ENCODE measurements at regions not wholly inside any gene's neighbourhood (a gene's known extent, or its start where the extent isn't known, plus 50 kb on each side); places are given as distances from the start of the nearest gene placed in this dataset.

DNA sequence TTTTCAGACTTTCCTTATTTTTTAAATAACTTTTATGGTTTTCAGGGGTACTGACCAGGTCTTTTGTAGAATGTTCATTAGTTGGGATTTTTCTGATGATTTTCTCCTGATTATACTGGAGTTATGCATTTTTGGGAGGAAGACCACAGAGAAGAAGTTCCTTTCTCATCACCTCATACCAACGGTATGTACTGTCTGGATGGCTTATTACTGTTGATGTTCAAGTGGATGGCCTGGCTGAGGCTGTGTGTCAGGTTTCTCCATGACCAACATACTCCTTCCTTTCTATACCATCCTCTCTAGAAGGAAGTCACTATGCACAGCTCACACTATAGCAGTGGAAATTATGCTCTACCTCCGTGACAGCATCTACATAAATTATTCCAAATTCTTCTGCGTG is 71.1 kb upstream of the NR3C1 start:
- Histone ChIP-seq H3K4me1 (ENCODE audit: insufficient read depth, low read length) (no peaks in the 10 kb centered on the region), H3K27ac (ENCODE audit: low read depth, low read length) (no peak overlapping the region), H3K9me3 (ENCODE audit: low read length) (no peaks in the 10 kb centered on the region), H3K27me3 (ENCODE audit: insufficient read depth, low read length, poor library complexity, severe bottlenecking) (no peaks in the 10 kb centered on the region), H3K36me3 (ENCODE audit: insufficient read depth, low read length) (no peaks in the 10 kb centered on the region), H3K4me3 (ENCODE audit: low read length) (no peak overlapping the region)
- ChIA-PET POLR2A (no interaction called here), CTCF (no interaction called here)
- Mint-ChIP-seq H3K27me3 (no peaks in the 10 kb centered on the region), H3K9me3 (no peaks in the 10 kb centered on the region), H3K4me3 (no peak overlapping the region), H3K27ac (no peak overlapping the region), H3K4me1 (no peaks in the 10 kb centered on the region), H3K36me3 (no peaks in the 10 kb centered on the region)
- DNase-seq: no peak

DNA sequence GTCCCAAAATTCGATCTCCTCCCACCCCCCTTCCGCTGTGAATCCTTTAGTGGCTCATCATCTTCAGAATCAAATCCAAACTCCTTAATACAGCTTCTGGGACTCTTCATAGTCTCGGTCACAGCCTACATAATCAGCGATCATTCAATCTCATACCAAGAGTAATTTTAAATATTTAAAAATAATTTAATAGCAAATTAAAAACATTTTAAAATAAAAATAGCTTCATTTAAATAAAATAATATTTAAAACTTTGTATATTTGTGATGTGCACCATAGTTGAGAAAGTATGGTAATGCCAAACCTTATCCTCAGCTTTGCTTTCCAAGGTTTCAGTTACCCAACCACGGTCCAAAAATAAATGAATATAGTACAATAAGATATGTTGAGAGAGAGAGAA is 70.0 kb upstream of the NR3C1 start:
- Histone ChIP-seq H3K4me1 (ENCODE audit: insufficient read depth, low read length) (no peaks in the 10 kb centered on the region), H3K9me3 (ENCODE audit: low read length) (no peaks in the 10 kb centered on the region), H3K4me3 (ENCODE audit: low read length) (no peak overlapping the region), H3K36me3 (ENCODE audit: insufficient read depth, low read length) (no peaks in the 10 kb centered on the region), H3K27me3 (ENCODE audit: insufficient read depth, low read length, poor library complexity, severe bottlenecking) (no peaks in the 10 kb centered on the region), H3K27ac (ENCODE audit: low read depth, low read length) (no peak overlapping the region)
- H3K27me3 Mint-ChIP-seq: no peaks in the 10 kb centered on the region
- no peak overlapping the region for H3K27ac Mint-ChIP-seq
- ChIA-PET CTCF (interaction anchor here (1.1 kb wide), 1 partner anchor 9 kb away, joined by 3 read pairs; no protein-coding TSS in a partner anchor), POLR2A (no interaction called here)
- no peaks in the 10 kb centered on the region for H3K36me3 Mint-ChIP-seq
- no peaks in the 10 kb centered on the region for H3K9me3 Mint-ChIP-seq
- no peaks in the 10 kb centered on the region for H3K4me1 Mint-ChIP-seq
- H3K4me3 Mint-ChIP-seq: no peak overlapping the region
- DNase-seq: no peak

DNA sequence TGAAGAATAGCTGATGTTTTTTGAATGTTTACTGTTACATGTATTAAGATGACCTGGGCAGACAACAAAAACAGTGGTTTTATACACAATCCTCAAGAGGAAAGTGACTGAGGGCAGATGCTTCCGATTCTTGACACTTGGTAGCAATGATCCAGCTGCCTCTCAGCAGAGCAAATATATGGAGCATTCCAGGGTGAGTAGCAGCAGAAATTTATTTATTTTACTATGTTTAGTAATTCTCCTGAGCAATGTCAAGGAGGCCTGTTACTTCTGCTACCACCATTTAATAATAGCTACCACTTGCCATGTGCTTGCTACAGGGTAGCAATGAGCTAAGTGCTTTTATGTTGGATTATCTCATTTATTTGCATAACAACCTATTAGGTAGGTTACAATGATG is 69.1 kb upstream of the NR3C1 start:
- DNase-seq: no peak
- POLR2A ChIA-PET: no interaction called here
- H3K4me3 ChIP-seq (ENCODE audit: low read length): no peak overlapping the region
- CTCF ChIA-PET: no interaction called here
- no peak overlapping the region for H3K27ac ChIP-seq (ENCODE audit: low read depth, low read length)
- Mint-ChIP-seq H3K27me3 (no peaks in the 10 kb centered on the region), H3K4me1 (no peaks in the 10 kb centered on the region), H3K9me3 (no peaks in the 10 kb centered on the region), H3K36me3 (no peaks in the 10 kb centered on the region), H3K4me3 (no peak overlapping the region), H3K27ac (no peak overlapping the region)
- H3K27me3 ChIP-seq (ENCODE audit: insufficient read depth, low read length, poor library complexity, severe bottlenecking): no peaks in the 10 kb centered on the region
- no peaks in the 10 kb centered on the region for H3K4me1 ChIP-seq (ENCODE audit: insufficient read depth, low read length)
- H3K36me3 ChIP-seq (ENCODE audit: insufficient read depth, low read length): no peaks in the 10 kb centered on the region
- H3K9me3 ChIP-seq (ENCODE audit: low read length): no peaks in the 10 kb centered on the region

DNA sequence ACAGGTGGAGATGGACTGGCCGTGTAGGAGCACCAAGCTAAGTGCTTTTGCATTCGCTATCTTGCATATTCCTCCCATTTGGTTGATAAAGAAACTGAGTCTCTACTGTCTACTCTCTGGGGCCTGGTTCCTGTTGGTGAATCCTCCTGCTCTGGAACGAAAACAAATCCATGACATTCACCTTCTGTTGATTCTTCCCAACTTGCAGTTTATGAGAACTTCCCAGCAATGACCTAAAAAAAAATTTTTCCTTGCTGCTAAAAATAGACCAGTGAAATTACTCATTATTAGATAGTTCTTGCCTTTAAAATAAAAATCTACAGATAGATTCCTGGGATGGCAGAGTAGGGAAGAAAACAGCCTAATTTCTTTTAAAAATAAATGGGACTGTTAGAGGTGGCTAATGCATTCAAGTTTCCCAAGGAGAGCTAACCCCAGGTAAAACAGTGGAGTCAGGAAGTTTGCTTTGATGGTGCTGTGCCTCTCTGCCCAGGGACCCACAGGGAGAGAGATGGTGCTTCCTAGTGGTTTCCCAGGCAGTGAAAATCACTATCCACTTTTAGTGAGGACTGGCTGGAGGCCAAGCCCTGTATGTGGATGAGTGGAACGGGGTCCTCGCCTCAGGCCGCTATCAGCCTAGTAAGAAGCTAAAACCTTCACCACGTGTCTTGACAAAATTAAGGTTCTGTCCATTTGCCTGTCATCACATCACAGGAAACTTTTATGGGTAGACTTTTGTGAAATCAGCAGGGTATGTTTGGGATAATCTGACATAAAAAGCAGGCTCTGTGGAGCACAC is 68.4 kb upstream of the NR3C1 start:
- no peaks in the 10 kb centered on the region for H3K36me3 ChIP-seq (ENCODE audit: insufficient read depth, low read length)
- no peak overlapping the region for H3K27ac ChIP-seq (ENCODE audit: low read depth, low read length)
- Mint-ChIP-seq H3K4me1 (no peaks in the 10 kb centered on the region), H3K9me3 (no peaks in the 10 kb centered on the region), H3K27me3 (no peaks in the 10 kb centered on the region), H3K27ac (no peak overlapping the region), H3K4me3 (no peak overlapping the region), H3K36me3 (no peaks in the 10 kb centered on the region)
- CTCF ChIA-PET: no interaction called here
- DNase-seq: no peak
- POLR2A ChIA-PET: no interaction called here
- H3K9me3 ChIP-seq (ENCODE audit: low read length): no peaks in the 10 kb centered on the region
- H3K27me3 ChIP-seq (ENCODE audit: insufficient read depth, low read length, poor library complexity, severe bottlenecking): no peaks in the 10 kb centered on the region
- H3K4me3 ChIP-seq (ENCODE audit: low read length): no peak overlapping the region
- H3K4me1 ChIP-seq (ENCODE audit: insufficient read depth, low read length): no peaks in the 10 kb centered on the region

DNA sequence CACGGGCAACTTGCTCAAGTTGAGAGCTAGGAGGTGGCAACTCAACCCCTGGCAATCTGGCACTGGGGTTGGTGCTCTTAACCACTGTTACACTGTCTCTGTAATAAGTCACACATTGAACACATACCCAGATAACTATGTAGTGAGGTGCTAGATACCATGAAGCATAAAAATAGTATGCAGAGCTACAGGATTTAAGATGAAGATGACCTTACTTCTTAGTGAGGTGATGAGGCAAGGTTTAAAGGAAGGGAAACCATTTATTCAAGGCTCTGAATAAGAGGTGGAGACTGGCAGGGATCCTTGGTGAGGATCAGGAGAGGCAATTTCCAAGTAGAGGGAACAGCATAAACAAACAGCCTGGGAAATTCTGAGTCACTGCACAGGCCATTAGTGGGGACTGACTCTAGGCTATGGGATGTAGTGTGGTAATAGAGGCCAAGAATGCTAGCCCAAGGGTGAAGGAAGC is 67.6 kb upstream of the NR3C1 start:
- Histone ChIP-seq H3K4me1 (ENCODE audit: insufficient read depth, low read length) (no peaks in the 10 kb centered on the region), H3K9me3 (ENCODE audit: low read length) (no peaks in the 10 kb centered on the region), H3K27ac (ENCODE audit: low read depth, low read length) (no peak overlapping the region), H3K36me3 (ENCODE audit: insufficient read depth, low read length) (no peaks in the 10 kb centered on the region), H3K4me3 (ENCODE audit: low read length) (no peak overlapping the region), H3K27me3 (ENCODE audit: insufficient read depth, low read length, poor library complexity, severe bottlenecking) (no peaks in the 10 kb centered on the region)
- POLR2A ChIA-PET: no interaction called here
- Mint-ChIP-seq H3K9me3 (no peaks in the 10 kb centered on the region), H3K27ac (no peak overlapping the region), H3K27me3 (no peaks in the 10 kb centered on the region), H3K4me1 (no peaks in the 10 kb centered on the region), H3K4me3 (no peak overlapping the region), H3K36me3 (no peaks in the 10 kb centered on the region)
- no peak for DNase-seq
- CTCF ChIA-PET: no interaction called here

DNA sequence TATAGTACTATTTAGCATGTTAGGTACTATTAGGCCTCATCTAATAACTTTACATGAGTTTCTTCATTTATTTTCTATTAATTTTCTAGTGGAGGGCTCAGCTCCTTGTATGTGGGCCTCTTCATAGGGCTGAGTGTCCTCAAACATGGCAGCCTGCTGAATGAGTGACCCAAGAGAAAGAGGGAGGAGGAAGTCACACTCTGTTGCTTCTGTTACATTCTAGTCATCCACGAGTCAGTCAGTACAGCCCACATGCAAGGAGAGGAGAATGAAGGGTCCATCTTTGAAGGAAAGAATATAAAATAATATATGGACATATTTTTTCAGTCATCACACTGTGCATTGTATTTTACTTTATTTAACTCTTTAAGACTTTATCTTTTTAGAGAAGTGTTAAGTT is 66.6 kb upstream of the NR3C1 start:
- H3K4me3 Mint-ChIP-seq: no peak overlapping the region
- H3K4me3 ChIP-seq (ENCODE audit: low read length): no peak overlapping the region
- no peak for DNase-seq
- H3K4me1 Mint-ChIP-seq: no peaks in the 10 kb centered on the region
- no peaks in the 10 kb centered on the region for H3K27me3 ChIP-seq (ENCODE audit: insufficient read depth, low read length, poor library complexity, severe bottlenecking)
- no peaks in the 10 kb centered on the region for H3K9me3 ChIP-seq (ENCODE audit: low read length)
- CTCF ChIA-PET: no interaction called here
- H3K4me1 ChIP-seq (ENCODE audit: insufficient read depth, low read length): no peaks in the 10 kb centered on the region
- no peaks in the 10 kb centered on the region for H3K36me3 ChIP-seq (ENCODE audit: insufficient read depth, low read length)
- no peaks in the 10 kb centered on the region for H3K36me3 Mint-ChIP-seq
- POLR2A ChIA-PET: no interaction called here
- no peaks in the 10 kb centered on the region for H3K27me3 Mint-ChIP-seq
- no peaks in the 10 kb centered on the region for H3K9me3 Mint-ChIP-seq
- no peak overlapping the region for H3K27ac Mint-ChIP-seq
- no peak overlapping the region for H3K27ac ChIP-seq (ENCODE audit: low read depth, low read length)

DNA sequence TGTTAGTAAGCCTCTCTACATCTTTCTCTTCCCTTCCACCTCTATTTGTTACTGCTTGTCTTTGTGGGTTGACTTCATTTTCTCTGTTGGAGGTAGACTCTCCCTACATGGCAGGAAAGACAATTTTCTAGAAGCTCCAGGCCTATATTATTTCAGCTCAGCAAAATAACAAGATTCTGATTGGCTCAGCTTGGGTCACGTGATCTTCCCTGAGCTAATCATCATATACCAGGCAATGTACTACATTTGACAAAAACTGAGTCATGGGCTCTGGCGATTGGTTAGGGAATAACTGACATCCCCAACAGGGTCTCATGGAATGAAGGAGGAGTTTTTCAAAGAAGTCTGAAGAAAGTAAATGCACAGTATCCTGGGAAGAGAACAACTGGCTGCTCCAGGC is 65.6 kb upstream of the NR3C1 start:
- ChIA-PET CTCF (no interaction called here), POLR2A (no interaction called here)
- H3K27me3 Mint-ChIP-seq: peaks cover 0 to 1% of the 10 kb centered on the region in 2 donors
- H3K27ac Mint-ChIP-seq: no peak overlapping the region
- no peaks in the 10 kb centered on the region for H3K4me1 ChIP-seq (ENCODE audit: insufficient read depth, low read length)
- no peaks in the 10 kb centered on the region for H3K27me3 ChIP-seq (ENCODE audit: insufficient read depth, low read length, poor library complexity, severe bottlenecking)
- H3K36me3 Mint-ChIP-seq: no peaks in the 10 kb centered on the region
- no peak for DNase-seq
- H3K4me3 ChIP-seq (ENCODE audit: low read length): no peak overlapping the region
- H3K27ac ChIP-seq (ENCODE audit: low read depth, low read length): no peak overlapping the region
- H3K9me3 Mint-ChIP-seq: no peaks in the 10 kb centered on the region
- H3K9me3 ChIP-seq (ENCODE audit: low read length): no peaks in the 10 kb centered on the region
- no peaks in the 10 kb centered on the region for H3K4me1 Mint-ChIP-seq
- no peak overlapping the region for H3K4me3 Mint-ChIP-seq
- no peaks in the 10 kb centered on the region for H3K36me3 ChIP-seq (ENCODE audit: insufficient read depth, low read length)

DNA sequence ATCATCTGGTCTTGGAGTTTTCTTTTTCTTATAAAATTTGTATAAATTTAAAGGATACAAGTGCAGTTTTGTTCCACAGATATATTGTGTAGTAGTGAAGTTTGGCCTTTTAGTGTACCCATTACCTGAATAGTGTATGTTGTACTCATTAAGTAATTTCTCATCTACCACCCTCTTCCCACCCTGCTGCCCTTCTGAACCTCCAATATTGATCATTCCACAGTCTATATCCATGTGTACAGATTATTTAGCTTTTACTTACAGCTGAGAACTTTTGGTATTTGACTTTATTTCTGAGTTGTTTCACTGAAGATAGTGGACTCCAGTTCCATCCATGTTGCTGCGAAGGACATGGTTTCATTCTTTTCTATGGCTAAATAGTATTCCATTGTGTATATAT is 63.1 kb upstream of the NR3C1 start:
- CTCF ChIA-PET: no interaction called here

More for the DNA sequence above, 63.1 kb upstream of the NR3C1 start:
- no peak overlapping the region for H3K27ac ChIP-seq (ENCODE audit: low read depth, low read length)
- POLR2A ChIA-PET: no interaction called here
- H3K27me3 ChIP-seq (ENCODE audit: insufficient read depth, low read length, poor library complexity, severe bottlenecking): no peaks in the 10 kb centered on the region
- no peak overlapping the region for H3K4me3 ChIP-seq (ENCODE audit: low read length)
- no peaks in the 10 kb centered on the region for H3K4me1 Mint-ChIP-seq
- no peak overlapping the region for H3K27ac Mint-ChIP-seq
- H3K9me3 ChIP-seq (ENCODE audit: low read length): no peaks in the 10 kb centered on the region
- peaks cover 0 to 5% of the 10 kb centered on the region in 2 donors for H3K27me3 Mint-ChIP-seq
- no peak overlapping the region for H3K4me3 Mint-ChIP-seq
- H3K36me3 Mint-ChIP-seq: no peaks in the 10 kb centered on the region
- no peaks in the 10 kb centered on the region for H3K4me1 ChIP-seq (ENCODE audit: insufficient read depth, low read length)
- H3K36me3 ChIP-seq (ENCODE audit: insufficient read depth, low read length): no peaks in the 10 kb centered on the region
- no peak for DNase-seq
- H3K9me3 Mint-ChIP-seq: no peaks in the 10 kb centered on the region

All from CD8-positive, alpha-beta memory T cell (primary cell).